B cell (primary cell): ENCODE measurements at regions not wholly inside any gene's neighbourhood (a gene's known extent, or its start where the extent isn't known, plus 50 kb on each side); places are given as distances from the start of the nearest gene placed in this dataset.

ENCODE experiments used
- ATAC-seq: fragments of 200-7000 bp; cut with Tn5 transposase; one replicate; pipeline ENCODE4 v1.10.0; 2021; ENCODE audit warnings: low read depth, mild to moderate bottlenecking, moderate number of reproducible peaks, moderate library complexity
- CTCF ChIA-PET: fragments of 350-600 bp; sonication (Branson Sonifier 250); formaldehyde crosslinking; loops from one replicate; lab custom pipeline; 2021; ENCODE audit warnings: antibody characterized with exemption, inconsistent platforms; lab: Charles Lee
- POLR2A ChIA-PET: fragments of 350-600 bp; sonication (Branson Sonifier 250); formaldehyde crosslinking; loops from one replicate; lab custom pipeline; 2021; ENCODE audit warnings: antibody characterized with exemption; lab: Charles Lee
- DNase-seq: peaks from one replicate; pipeline ENCODE4 v3.0.0; 2013
- H2AFZ ChIP-seq: 2 replicates; pipeline ENCODE4 v1.6.1; 2012; ENCODE audit warnings: mild to moderate bottlenecking, low read depth, low read length; ENCODE audit not compliant: insufficient read depth, poor library complexity, severe bottlenecking
- H3K27ac ChIP-seq, 2 donors: 1 replicate in 1 of 2; 2 replicates in 1 of 2; pipeline ENCODE4 v1.5.1; 2012 to 2013; ENCODE audit warnings: low read length in 2 of 2, mild to moderate bottlenecking in 2 of 2, moderate library complexity in 1 of 2
- H3K27me3 ChIP-seq, 4 experiments: fragments of 200-600 bp in 1 of 4; sonication (generic) in 1 of 4; replicated peaks in 1 of 4; 1 replicate in 2 of 4; 2 replicates in 2 of 4; pipeline versions ENCODE4 v1.6.1 to v1.7.0; 2013 to 2016; ENCODE audit warnings: low read length in 3 of 4, mild to moderate bottlenecking in 2 of 4, mixed read lengths in 1 of 4, moderate library complexity in 1 of 4; ENCODE audit not compliant: insufficient read depth in 4 of 4, control insufficient read depth in 3 of 4; ENCODE audit errors: control extremely low read depth in 1 of 4
- H3K36me3 ChIP-seq, 2 experiments: replicated peaks in 1 of 2; 1 replicate in 1 of 2; 2 replicates in 1 of 2; pipeline versions ENCODE4 v1.6.1 to v1.7.1; 2013; ENCODE audit warnings: low read length in 1 of 2; ENCODE audit not compliant: insufficient read depth in 2 of 2, control insufficient read depth in 1 of 2; ENCODE audit errors: control extremely low read depth in 1 of 2, extremely low read depth in 1 of 2
- H3K4me1 ChIP-seq, 2 donors: fragments of 200-600 bp in 1 of 2; sonication (generic) in 1 of 2; 1 replicate in 1 of 2; 2 replicates in 1 of 2; pipeline versions ENCODE4 v1.5.1 to v1.6.1; 2013 to 2017; ENCODE audit warnings: low read length in 2 of 2; ENCODE audit not compliant: control insufficient read depth in 2 of 2, insufficient read depth in 2 of 2
- H3K4me2 ChIP-seq: replicated peaks from 2 replicates; pipeline ENCODE3; 2012; ENCODE audit warnings: mild to moderate bottlenecking, low read depth, low read length; ENCODE audit not compliant: poor library complexity, severe bottlenecking
- H3K4me3 ChIP-seq, 5 experiments: fragments of 200-600 bp in 1 of 5; sonication (generic) in 1 of 5; 1 replicate in 3 of 5; 2 replicates in 2 of 5; pipeline versions ENCODE4 v1.5.1 to v1.7.0; 2011 to 2016; ENCODE audit warnings: low read length in 4 of 5, mild to moderate bottlenecking in 4 of 5, low read depth in 2 of 5, control low read depth in 1 of 5, moderate library complexity in 1 of 5; ENCODE audit not compliant: insufficient read depth in 1 of 5; ENCODE audit errors: control extremely low read depth in 1 of 5, extremely low read depth in 1 of 5
- H3K79me2 ChIP-seq: fragments of 200-600 bp; sonication (generic); one replicate; pipeline ENCODE4 v1.6.0; 2016; ENCODE audit warnings: low read length; ENCODE audit not compliant: control insufficient read depth, insufficient read depth
- H3K9ac ChIP-seq: fragments of 200-600 bp; sonication (generic); 2 replicates; pipeline ENCODE4 v1.6.1; 2017; ENCODE audit warnings: mild to moderate bottlenecking, low read length, moderate library complexity
- H3K9me3 ChIP-seq, 3 donors: one replicate each; pipeline versions ENCODE4 v1.6.1 to v1.7.1; 2013; ENCODE audit warnings: low read length in 2 of 3; ENCODE audit not compliant: control insufficient read depth in 2 of 3, insufficient read depth in 1 of 3; ENCODE audit errors: control extremely low read depth in 1 of 3
- H4K20me1 ChIP-seq: 2 replicates; pipeline ENCODE4 v1.6.0; 2012; ENCODE audit warnings: mild to moderate bottlenecking, low read length; ENCODE audit not compliant: insufficient read depth, control insufficient read depth, poor library complexity, severe bottlenecking
- H3K27ac Mint-ChIP-seq: one replicate; pipeline ENCODE4 v1.8.0; 2021; ENCODE audit warnings: mixed read lengths
- H3K27me3 Mint-ChIP-seq: one replicate; pipeline ENCODE4 v1.8.0; 2021; ENCODE audit warnings: mixed read lengths
- H3K4me1 Mint-ChIP-seq: one replicate; pipeline ENCODE4 v1.8.0; 2021; ENCODE audit warnings: mixed read lengths
- H3K4me3 Mint-ChIP-seq: one replicate; pipeline ENCODE4 v1.8.0; 2021; ENCODE audit warnings: mixed read lengths
- H3K9me3 Mint-ChIP-seq: one replicate; pipeline ENCODE4 v1.8.0; 2022; ENCODE audit warnings: mixed read lengths; ENCODE audit not compliant: insufficient read depth
- CTCF ChIP-seq: fragments of 200-600 bp; IDR thresholded peaks from one replicate; pipeline ENCODE4 v1.8.0; 2022; ENCODE audit warnings: antibody characterized with exemption, mild to moderate bottlenecking
- EZH2 ChIP-seq: IDR thresholded peaks from 2 replicates; pipeline ENCODE4 v1.6.1; 2012; ENCODE audit warnings: borderline replicate concordance, low read depth, mild to moderate bottlenecking, moderate library complexity, low read length; ENCODE audit not compliant: insufficient read depth, poor library complexity, severe bottlenecking
- WGBS: methylation state at CpG from one replicate; pipeline ENCODE4 v1.1.5; 2013; ENCODE audit warnings: missing lambda C conversion rate; ENCODE audit not compliant: insufficient coverage; 5-methylcytosine and 5-hydroxymethylcytosine counted together
- intact Hi-C: fragments of 100-400 bp; cut with micrococcal nuclease; formaldehyde crosslinking; loops from one replicate; pipeline ENCODE4 v1.10.0; 2022

- TF ChIP-seq CTCF (no peak), EZH2 (no peak)
- no peak overlapping the region for H3K4me2 ChIP-seq
- no CpG with 5 or more reads among the region's 2 CpGs for WGBS
- no peak overlapping the region for H3K9ac ChIP-seq
- Mint-ChIP-seq H3K27me3 (no peaks in the 10 kb centered on the region), H3K4me1 (no peaks in the 10 kb centered on the region), H3K27ac (no peak overlapping the region), H3K9me3 (peaks cover 6% of the 10 kb centered on the region), H3K4me3 (no peak overlapping the region)
- POLR2A ChIA-PET = no interaction called here
- CTCF ChIA-PET = no interaction called here
- ATAC-seq (no peak), DNase-seq (no peak)
- H3K27me3 ChIP-seq = no peaks in the 10 kb centered on the region
- H2AFZ ChIP-seq = no peak overlapping the region
- no peaks in the 10 kb centered on the region for H3K79me2 ChIP-seq
- no peaks in the 10 kb centered on the region for H4K20me1 ChIP-seq
- no peaks in the 10 kb centered on the region for H3K36me3 ChIP-seq
- no peaks in the 10 kb centered on the region for H3K4me1 ChIP-seq
- H3K27ac ChIP-seq = no peak overlapping the region
- no peak overlapping the region for H3K4me3 ChIP-seq
- intact Hi-C loops = no loop called here
- H3K9me3 ChIP-seq = peaks cover 0 to 2% (median 0%) of the 10 kb centered on the region in 3 donors
These were observed 728.3 kb upstream of the CDH8 start for GRCh38 chr16:62764572-62764971.

GRCh38 chr16:62760398-62760797, 724.2 kb upstream of the CDH8 start:
- Histone ChIP-seq H3K9me3 (peaks cover 0 to 4% (median 2%) of the 10 kb centered on the region in 3 donors), H3K4me2 (no peak overlapping the region), H3K27ac (no peak overlapping the region), H3K27me3 (no peaks in the 10 kb centered on the region), H4K20me1 (no peaks in the 10 kb centered on the region), H3K79me2 (no peaks in the 10 kb centered on the region), H2AFZ (no peak overlapping the region), H3K9ac (no peak overlapping the region), H3K4me1 (no peaks in the 10 kb centered on the region), H3K4me3 (no peak overlapping the region), H3K36me3 (no peaks in the 10 kb centered on the region)
- POLR2A ChIA-PET = no interaction called here
- TF ChIP-seq EZH2 (no peak), CTCF (no peak)
- H3K4me1 Mint-ChIP-seq = no peaks in the 10 kb centered on the region
- no peaks in the 10 kb centered on the region for H3K27me3 Mint-ChIP-seq
- CTCF ChIA-PET = no interaction called here
- peaks cover 11% of the 10 kb centered on the region for H3K9me3 Mint-ChIP-seq
- DNase-seq (no peak), ATAC-seq (no peak)
- no peak overlapping the region for H3K27ac Mint-ChIP-seq
- intact Hi-C loops = no loop called here
- no peak overlapping the region for H3K4me3 Mint-ChIP-seq
